ENCODE measurements at regions not wholly inside any gene's neighbourhood (a gene's known extent, or its start where the extent isn't known, plus 50 kb on each side); places are given as distances from the start of the nearest gene placed in this dataset.
"Not testable (repeated sequence)": the region's sequence is repeated elsewhere in the genome, so short reads cannot be mapped to it uniquely, and the experiment has no call there.

- H3K4me3 ChIP-seq (ENCODE audit: low read depth in 2 of 2, low read length in 2 of 2) = no peak overlapping the region
- H3K27me3 ChIP-seq (ENCODE audit: control insufficient read depth, insufficient read depth, low read length) = no peaks in the 10 kb centered on the region
- no peak for DNase-seq (ENCODE audit: low read depth, low spot score)
- in situ Hi-C loops (cut with HindIII; ENCODE audit: low pct_unique_long_range_greater_than_20kb, low sequenced_read_pairs) = no loop called here
- intact Hi-C loops (cut with micrococcal nuclease; ENCODE audit: unreplicated experiment) = no loop called here
- H3K36me3 ChIP-seq (ENCODE audit: control insufficient read depth, insufficient read depth, low read length) = no peaks in the 10 kb centered on the region
- no peaks in the 10 kb centered on the region for H3K9me3 ChIP-seq (ENCODE audit: control insufficient read depth, insufficient read depth, low read depth, low read length)
- ATAC-seq = no peak
- ChIA-PET CTCF (no interaction called here), POLR2A (no interaction called here)
- TF ChIP-seq, protein P1, sequence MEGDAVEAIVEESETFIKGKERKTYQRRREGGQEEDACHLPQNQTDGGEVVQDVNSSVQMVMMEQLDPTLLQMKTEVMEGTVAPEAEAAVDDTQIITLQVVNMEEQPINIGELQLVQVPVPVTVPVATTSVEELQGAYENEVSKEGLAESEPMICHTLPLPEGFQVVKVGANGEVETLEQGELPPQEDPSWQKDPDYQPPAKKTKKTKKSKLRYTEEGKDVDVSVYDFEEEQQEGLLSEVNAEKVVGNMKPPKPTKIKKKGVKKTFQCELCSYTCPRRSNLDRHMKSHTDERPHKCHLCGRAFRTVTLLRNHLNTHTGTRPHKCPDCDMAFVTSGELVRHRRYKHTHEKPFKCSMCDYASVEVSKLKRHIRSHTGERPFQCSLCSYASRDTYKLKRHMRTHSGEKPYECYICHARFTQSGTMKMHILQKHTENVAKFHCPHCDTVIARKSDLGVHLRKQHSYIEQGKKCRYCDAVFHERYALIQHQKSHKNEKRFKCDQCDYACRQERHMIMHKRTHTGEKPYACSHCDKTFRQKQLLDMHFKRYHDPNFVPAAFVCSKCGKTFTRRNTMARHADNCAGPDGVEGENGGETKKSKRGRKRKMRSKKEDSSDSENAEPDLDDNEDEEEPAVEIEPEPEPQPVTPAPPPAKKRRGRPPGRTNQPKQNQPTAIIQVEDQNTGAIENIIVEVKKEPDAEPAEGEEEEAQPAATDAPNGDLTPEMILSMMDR (IDR thresholded peaks at IDR 0.05) = no peak
- TF ChIP-seq, protein P2, sequence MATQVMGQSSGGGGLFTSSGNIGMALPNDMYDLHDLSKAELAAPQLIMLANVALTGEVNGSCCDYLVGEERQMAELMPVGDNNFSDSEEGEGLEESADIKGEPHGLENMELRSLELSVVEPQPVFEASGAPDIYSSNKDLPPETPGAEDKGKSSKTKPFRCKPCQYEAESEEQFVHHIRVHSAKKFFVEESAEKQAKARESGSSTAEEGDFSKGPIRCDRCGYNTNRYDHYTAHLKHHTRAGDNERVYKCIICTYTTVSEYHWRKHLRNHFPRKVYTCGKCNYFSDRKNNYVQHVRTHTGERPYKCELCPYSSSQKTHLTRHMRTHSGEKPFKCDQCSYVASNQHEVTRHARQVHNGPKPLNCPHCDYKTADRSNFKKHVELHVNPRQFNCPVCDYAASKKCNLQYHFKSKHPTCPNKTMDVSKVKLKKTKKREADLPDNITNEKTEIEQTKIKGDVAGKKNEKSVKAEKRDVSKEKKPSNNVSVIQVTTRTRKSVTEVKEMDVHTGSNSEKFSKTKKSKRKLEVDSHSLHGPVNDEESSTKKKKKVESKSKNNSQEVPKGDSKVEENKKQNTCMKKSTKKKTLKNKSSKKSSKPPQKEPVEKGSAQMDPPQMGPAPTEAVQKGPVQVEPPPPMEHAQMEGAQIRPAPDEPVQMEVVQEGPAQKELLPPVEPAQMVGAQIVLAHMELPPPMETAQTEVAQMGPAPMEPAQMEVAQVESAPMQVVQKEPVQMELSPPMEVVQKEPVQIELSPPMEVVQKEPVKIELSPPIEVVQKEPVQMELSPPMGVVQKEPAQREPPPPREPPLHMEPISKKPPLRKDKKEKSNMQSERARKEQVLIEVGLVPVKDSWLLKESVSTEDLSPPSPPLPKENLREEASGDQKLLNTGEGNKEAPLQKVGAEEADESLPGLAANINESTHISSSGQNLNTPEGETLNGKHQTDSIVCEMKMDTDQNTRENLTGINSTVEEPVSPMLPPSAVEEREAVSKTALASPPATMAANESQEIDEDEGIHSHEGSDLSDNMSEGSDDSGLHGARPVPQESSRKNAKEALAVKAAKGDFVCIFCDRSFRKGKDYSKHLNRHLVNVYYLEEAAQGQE (IDR thresholded peaks at IDR 0.05; ENCODE audit: insufficient read depth in 1 of 2, low read depth in 2 of 2, low read length in 1 of 2) = no peak
- TF ChIP-seq SIN3A (IDR thresholded peaks at IDR 0.05; ENCODE audit: borderline replicate concordance, insufficient read depth, low read depth, low read length) (no peak), POLR2AphosphoS5 (IDR thresholded peaks at IDR 0.05; ENCODE audit: low read depth, low read length) (no peak), TCF7L2 (IDR thresholded peaks at IDR 0.05; ENCODE audit: low read depth, low read length) (no peak)
- no peak overlapping the region for H3K27ac ChIP-seq (ENCODE audit: low read length)
- no TSS peak for BruUV-seq (replicated peaks)
- no peaks in the 10 kb centered on the region for H3K4me1 ChIP-seq (ENCODE audit: control insufficient read depth, insufficient read depth, low read length)
Measured at GRCh38 chr12:67789266-67789665, 140.7 kb downstream of the DYRK2 start.

DNA sequence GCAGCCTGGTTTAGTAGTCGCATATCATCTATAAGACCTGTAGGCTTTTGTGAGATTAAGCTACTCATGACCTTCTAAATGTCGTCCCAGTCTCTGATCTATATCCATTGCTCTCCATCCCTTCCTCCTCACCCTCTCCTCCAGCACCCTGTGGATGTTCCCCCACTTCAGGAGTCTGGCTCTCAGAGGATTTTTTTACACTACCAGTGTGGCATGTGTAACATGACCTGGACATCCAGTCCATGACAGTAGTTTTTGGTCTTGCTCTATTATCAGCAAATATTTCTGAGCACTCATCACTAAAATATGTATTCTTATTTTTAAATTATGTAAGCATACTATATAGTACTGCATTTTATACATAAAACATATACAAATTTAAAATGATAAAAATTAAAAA, 142.1 kb downstream of the DYRK2 start:
- in situ Hi-C loops (cut with HindIII; ENCODE audit: low pct_unique_long_range_greater_than_20kb, low sequenced_read_pairs) (no loop called here), intact Hi-C loops (cut with micrococcal nuclease; ENCODE audit: unreplicated experiment) (no loop called here)
- no peak overlapping the region for H3K4me3 ChIP-seq (ENCODE audit: low read depth in 2 of 2, low read length in 2 of 2)
- H3K9me3 ChIP-seq (ENCODE audit: control insufficient read depth, insufficient read depth, low read depth, low read length) = no peaks in the 10 kb centered on the region
- DNase-seq (ENCODE audit: low read depth, low spot score) (no peak), ATAC-seq (no peak)
- H3K27ac ChIP-seq (ENCODE audit: low read length) = no peak overlapping the region
- H3K27me3 ChIP-seq (ENCODE audit: control insufficient read depth, insufficient read depth, low read length) = no peaks in the 10 kb centered on the region
- BruUV-seq (replicated peaks) = no TSS peak
- TF ChIP-seq, protein P2 (IDR thresholded peaks at IDR 0.05; ENCODE audit: insufficient read depth in 1 of 2, low read depth in 2 of 2, low read length in 1 of 2) = no peak
- TF ChIP-seq TCF7L2 (IDR thresholded peaks at IDR 0.05; ENCODE audit: low read depth, low read length) (no peak), SIN3A (IDR thresholded peaks at IDR 0.05; ENCODE audit: borderline replicate concordance, insufficient read depth, low read depth, low read length) (no peak), POLR2AphosphoS5 (IDR thresholded peaks at IDR 0.05; ENCODE audit: low read depth, low read length) (no peak)
- TF ChIP-seq, protein P1 (IDR thresholded peaks at IDR 0.05) = no peak
- CTCF ChIA-PET = no interaction called here
- POLR2A ChIA-PET = no interaction called here
- H3K4me1 ChIP-seq (ENCODE audit: control insufficient read depth, insufficient read depth, low read length) = no peaks in the 10 kb centered on the region
- no peaks in the 10 kb centered on the region for H3K36me3 ChIP-seq (ENCODE audit: control insufficient read depth, insufficient read depth, low read length)

- intact Hi-C loops (cut with micrococcal nuclease; ENCODE audit: unreplicated experiment); BruUV-seq (replicated peaks); POLR2A ChIA-PET; DNase-seq (ENCODE audit: low read depth, low spot score); ATAC-seq; H3K27me3 ChIP-seq (ENCODE audit: control insufficient read depth, insufficient read depth, low read length); H3K4me1 ChIP-seq (ENCODE audit: control insufficient read depth, insufficient read depth, low read length); in situ Hi-C loops (cut with HindIII; ENCODE audit: low pct_unique_long_range_greater_than_20kb, low sequenced_read_pairs); H3K9me3 ChIP-seq (ENCODE audit: control insufficient read depth, insufficient read depth, low read depth, low read length); H3K4me3 ChIP-seq (ENCODE audit: low read depth in 2 of 2, low read length in 2 of 2); H3K27ac ChIP-seq (ENCODE audit: low read length); H3K36me3 ChIP-seq (ENCODE audit: control insufficient read depth, insufficient read depth, low read length); CTCF ChIA-PET: not testable (repeated sequence)
Measured at GRCh38 chr12:67791362-67791761, 142.8 kb downstream of the DYRK2 start.
